Neural progenitor cell (in vitro differentiated cells): ENCODE measurements at regions not wholly inside any gene's neighbourhood (a gene's known extent, or its start where the extent isn't known, plus 50 kb on each side); places are given as distances from the start of the nearest gene placed in this dataset.
A peak's percentile ranks its signal among the peaks of the same experiment; 100 is the strongest.

Source experiments
- DNase-seq: peaks from one replicate; pipeline ENCODE4 v3.0.0-alpha.2; 2016; ENCODE audit warnings: low spot score
- H2AFZ ChIP-seq: fragments of 200-600 bp; sonication (generic); replicated peaks from 2 replicates; pipeline ENCODE4 v1.6.1; 2016; ENCODE audit warnings: antibody characterized with exemption
- H3F3A ChIP-seq: fragments of 200-600 bp; sonication (generic); 2 replicates; pipeline ENCODE4 v1.6.1; 2016; ENCODE audit warnings: antibody characterized with exemption, low read depth
- H3K27ac ChIP-seq: fragments of 200-600 bp; sonication (generic); 2 replicates; pipeline ENCODE4 v1.5.1; 2016; ENCODE audit warnings: mild to moderate bottlenecking
- H3K27me3 ChIP-seq: fragments of 200-600 bp; sonication (generic); 2 replicates; pipeline ENCODE4 v1.6.1; 2016; ENCODE audit warnings: mild to moderate bottlenecking, moderate library complexity
- H3K36me3 ChIP-seq: fragments of 200-600 bp; sonication (generic); 2 replicates; pipeline ENCODE4 v1.5.1; 2016
- H3K4me1 ChIP-seq: fragments of 200-600 bp; sonication (generic); 2 replicates; pipeline ENCODE4 v1.6.1; 2016; ENCODE audit warnings: mixed run types
- H3K4me2 ChIP-seq: fragments of 200-600 bp; sonication (generic); 2 replicates; pipeline ENCODE4 v1.6.1; 2016
- H3K4me3 ChIP-seq: fragments of 200-600 bp; sonication (generic); 2 replicates; pipeline ENCODE4 v1.5.1; 2016
- H3K79me2 ChIP-seq: fragments of 200-600 bp; sonication (generic); 2 replicates; pipeline ENCODE4 v1.6.1; 2016; ENCODE audit warnings: low read depth
- H3K9ac ChIP-seq: fragments of 200-600 bp; sonication (generic); 2 replicates; pipeline ENCODE4 v1.6.1; 2016
- H3K9me3 ChIP-seq: fragments of 200-600 bp; sonication (generic); 2 replicates; pipeline ENCODE4 v1.5.1; 2016; ENCODE audit warnings: low read depth
- H4K20me1 ChIP-seq: fragments of 200-600 bp; sonication (generic); 2 replicates; pipeline ENCODE4 v1.6.1; 2016; ENCODE audit warnings: low read depth
- H3K27ac Mint-ChIP-seq: 3 replicates; pipeline ENCODE4 v1.8.0; 2021; ENCODE audit warnings: mixed read lengths
- H3K27me3 Mint-ChIP-seq: 2 replicates; pipeline ENCODE4 v1.8.0; 2022; ENCODE audit warnings: low read depth, mild to moderate bottlenecking, inconsistent platforms, moderate library complexity, mixed read lengths; ENCODE audit not compliant: insufficient read depth
- H3K36me3 Mint-ChIP-seq: 3 replicates; pipeline ENCODE4 v1.8.0; 2021; ENCODE audit warnings: mixed read lengths
- H3K4me1 Mint-ChIP-seq: 3 replicates; pipeline ENCODE4 v1.8.0; 2021; ENCODE audit warnings: mixed read lengths
- H3K4me3 Mint-ChIP-seq: 3 replicates; pipeline ENCODE4 v1.8.0; 2021; ENCODE audit warnings: mild to moderate bottlenecking, moderate library complexity, mixed read lengths
- H3K9me3 Mint-ChIP-seq: 3 replicates; pipeline ENCODE4 v1.8.0; 2020; ENCODE audit warnings: mixed read lengths
- EZH2 ChIP-seq: fragments of 200-600 bp; sonication (generic); IDR thresholded peaks from 2 replicates; pipeline ENCODE4 v1.6.1; 2017; ENCODE audit warnings: antibody characterized with exemption, mild to moderate bottlenecking, moderate library complexity
- EZH2phosphoT487 ChIP-seq: fragments of 200-600 bp; sonication (generic); IDR thresholded peaks from 2 replicates; pipeline ENCODE4 v1.6.1; 2017; ENCODE audit warnings: antibody characterized with exemption
- TF ChIP-seq, protein P1 (sequence below): fragments of 200-600 bp; sonication (generic); IDR thresholded peaks from 2 replicates; pipeline ENCODE4 v1.5.1; 2017; ENCODE audit warnings: antibody characterized with exemption, mild to moderate bottlenecking

DNA sequence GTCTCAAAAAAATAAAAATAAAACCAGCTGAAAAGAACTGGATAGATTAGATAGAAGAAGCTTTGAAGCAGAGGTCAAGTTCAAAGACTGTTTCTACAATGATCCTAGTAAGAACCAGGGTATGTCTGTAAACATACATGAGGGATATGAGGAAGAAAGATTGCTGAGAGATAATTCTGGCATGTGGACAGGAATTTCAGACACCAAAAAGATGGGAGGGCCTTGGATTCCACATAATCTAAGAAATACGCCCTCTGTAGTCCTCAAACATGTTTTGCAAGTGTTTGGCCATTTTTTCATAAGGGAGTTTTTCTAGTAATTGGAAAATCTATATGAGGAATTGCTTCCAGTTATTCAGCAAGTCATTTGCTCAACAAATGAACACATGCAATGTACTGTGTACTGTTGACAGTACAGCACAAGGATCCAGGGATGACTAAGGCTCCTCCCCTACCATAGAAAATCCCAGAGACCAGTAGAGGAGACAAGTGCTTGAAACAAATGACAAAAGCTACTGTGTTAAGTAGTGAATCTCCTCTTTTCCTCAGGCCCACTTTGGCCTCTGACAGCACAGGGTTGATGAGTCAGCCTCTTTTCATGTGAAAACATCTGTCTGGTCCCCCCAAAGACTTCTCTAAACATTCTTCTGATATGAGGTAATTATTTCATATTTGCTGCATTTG lies 795.9 kb downstream of the MAFB start:
- H3K9ac ChIP-seq: no peak overlapping the region
- no peaks in the 10 kb centered on the region for H3K36me3 ChIP-seq
- Mint-ChIP-seq H3K4me3 (no peak overlapping the region), H3K4me1 (no peaks in the 10 kb centered on the region), H3K9me3 (no peaks in the 10 kb centered on the region), H3K27ac (no peak overlapping the region), H3K36me3 (no peaks in the 10 kb centered on the region), H3K27me3 (no peaks in the 10 kb centered on the region)
- H3K79me2 ChIP-seq: no peaks in the 10 kb centered on the region
- H3F3A ChIP-seq: no peaks in the 10 kb centered on the region
- H3K4me3 ChIP-seq: no peak overlapping the region
- H4K20me1 ChIP-seq: no peaks in the 10 kb centered on the region
- no peak overlapping the region for H2AFZ ChIP-seq
- H3K27ac ChIP-seq: no peak overlapping the region
- no peaks in the 10 kb centered on the region for H3K4me1 ChIP-seq
- no peaks in the 10 kb centered on the region for H3K27me3 ChIP-seq
- H3K9me3 ChIP-seq: no peaks in the 10 kb centered on the region
- DNase-seq: no peak
- TF ChIP-seq, protein P1, sequence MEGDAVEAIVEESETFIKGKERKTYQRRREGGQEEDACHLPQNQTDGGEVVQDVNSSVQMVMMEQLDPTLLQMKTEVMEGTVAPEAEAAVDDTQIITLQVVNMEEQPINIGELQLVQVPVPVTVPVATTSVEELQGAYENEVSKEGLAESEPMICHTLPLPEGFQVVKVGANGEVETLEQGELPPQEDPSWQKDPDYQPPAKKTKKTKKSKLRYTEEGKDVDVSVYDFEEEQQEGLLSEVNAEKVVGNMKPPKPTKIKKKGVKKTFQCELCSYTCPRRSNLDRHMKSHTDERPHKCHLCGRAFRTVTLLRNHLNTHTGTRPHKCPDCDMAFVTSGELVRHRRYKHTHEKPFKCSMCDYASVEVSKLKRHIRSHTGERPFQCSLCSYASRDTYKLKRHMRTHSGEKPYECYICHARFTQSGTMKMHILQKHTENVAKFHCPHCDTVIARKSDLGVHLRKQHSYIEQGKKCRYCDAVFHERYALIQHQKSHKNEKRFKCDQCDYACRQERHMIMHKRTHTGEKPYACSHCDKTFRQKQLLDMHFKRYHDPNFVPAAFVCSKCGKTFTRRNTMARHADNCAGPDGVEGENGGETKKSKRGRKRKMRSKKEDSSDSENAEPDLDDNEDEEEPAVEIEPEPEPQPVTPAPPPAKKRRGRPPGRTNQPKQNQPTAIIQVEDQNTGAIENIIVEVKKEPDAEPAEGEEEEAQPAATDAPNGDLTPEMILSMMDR: peak; percentile 8
- TF ChIP-seq EZH2phosphoT487: no peak
- no peak for TF ChIP-seq EZH2
- H3K4me2 ChIP-seq: no peak overlapping the region

DNA sequence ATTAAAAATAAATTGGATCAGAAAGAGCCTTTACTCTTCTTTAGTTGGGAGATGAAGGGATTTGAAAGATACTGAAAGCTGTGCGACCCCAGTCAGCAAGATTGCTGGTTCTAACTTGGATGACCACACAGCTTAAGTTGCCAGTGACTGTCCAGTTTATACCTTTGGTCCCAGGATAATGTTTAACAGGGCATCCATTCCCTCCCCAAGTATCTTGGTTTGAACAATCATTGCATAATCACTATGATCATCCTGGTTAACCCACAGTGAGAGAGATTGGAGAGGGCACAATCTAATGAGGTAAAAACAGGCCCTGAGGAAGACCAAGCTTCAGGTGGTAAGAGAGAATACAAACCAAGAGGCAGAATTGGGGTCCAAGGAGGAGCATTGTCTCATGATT lies 798.3 kb downstream of the MAFB start:
- Histone ChIP-seq H3K9me3 (no peaks in the 10 kb centered on the region), H3K4me2 (no peak overlapping the region)

DNA sequence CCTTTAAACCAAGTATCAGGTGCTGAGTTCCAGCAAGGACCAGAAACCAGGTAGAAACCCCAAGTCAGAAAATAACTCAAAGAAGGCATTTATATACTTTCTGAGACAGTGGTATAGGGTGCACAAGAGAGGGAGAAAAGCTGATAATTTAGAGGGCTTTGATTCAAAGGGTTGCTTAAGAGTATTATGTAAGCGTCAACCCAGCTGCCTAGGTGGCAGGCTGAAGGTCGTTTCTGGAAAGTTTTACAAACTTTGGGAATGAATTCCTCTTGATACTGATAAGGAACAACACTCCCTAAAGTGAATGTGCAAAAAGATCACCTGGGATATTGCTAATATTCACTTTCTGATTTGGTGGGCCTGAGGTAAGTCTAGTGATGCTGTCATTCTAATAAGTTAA lies 800.7 kb downstream of the MAFB start:
- no peaks in the 10 kb centered on the region for H3K27me3 ChIP-seq
- DNase-seq: no peak
- peaks cover 5% of the 10 kb centered on the region for H3K27me3 Mint-ChIP-seq
- no peaks in the 10 kb centered on the region for H3K9me3 Mint-ChIP-seq
- TF ChIP-seq EZH2phosphoT487: no peak
- TF ChIP-seq, protein P1: no peak
- TF ChIP-seq EZH2: no peak
- H3K4me1 ChIP-seq: peaks cover 5% of the 10 kb centered on the region
- no peaks in the 10 kb centered on the region for H3K4me1 Mint-ChIP-seq
- H3F3A ChIP-seq: no peaks in the 10 kb centered on the region
- H3K27ac ChIP-seq: no peak overlapping the region
- no peaks in the 10 kb centered on the region for H3K79me2 ChIP-seq
- no peak overlapping the region for H3K4me3 ChIP-seq
- no peak overlapping the region for H3K9ac ChIP-seq
- no peaks in the 10 kb centered on the region for H4K20me1 ChIP-seq
- no peak overlapping the region for H3K4me3 Mint-ChIP-seq
- no peak overlapping the region for H3K4me2 ChIP-seq
- H3K36me3 Mint-ChIP-seq: no peaks in the 10 kb centered on the region
- H2AFZ ChIP-seq: no peak overlapping the region
- no peaks in the 10 kb centered on the region for H3K36me3 ChIP-seq
- no peak overlapping the region for H3K27ac Mint-ChIP-seq
- no peaks in the 10 kb centered on the region for H3K9me3 ChIP-seq

More for the DNA sequence above, 798.3 kb downstream of the MAFB start:
- Histone ChIP-seq H3K27me3 (no peaks in the 10 kb centered on the region), H3K4me1 (peaks cover 5% of the 10 kb centered on the region), H3K9ac (no peak overlapping the region), H2AFZ (no peak overlapping the region), H3K36me3 (no peaks in the 10 kb centered on the region), H4K20me1 (no peaks in the 10 kb centered on the region), H3K27ac (no peak overlapping the region), H3K79me2 (no peaks in the 10 kb centered on the region), H3K4me3 (no peak overlapping the region), H3F3A (no peaks in the 10 kb centered on the region)
- H3K36me3 Mint-ChIP-seq: no peaks in the 10 kb centered on the region
- no peak overlapping the region for H3K27ac Mint-ChIP-seq
- H3K27me3 Mint-ChIP-seq: peaks cover 2% of the 10 kb centered on the region
- no peaks in the 10 kb centered on the region for H3K9me3 Mint-ChIP-seq
- no peak for TF ChIP-seq EZH2
- TF ChIP-seq, protein P1: no peak
- no peak overlapping the region for H3K4me3 Mint-ChIP-seq
- DNase-seq: no peak
- H3K4me1 Mint-ChIP-seq: no peaks in the 10 kb centered on the region
